ENCODE measurements at regions not wholly inside any gene's neighbourhood (a gene's known extent, or its start where the extent isn't known, plus 50 kb on each side); places are given as distances from the start of the nearest gene placed in this dataset.

DNA sequence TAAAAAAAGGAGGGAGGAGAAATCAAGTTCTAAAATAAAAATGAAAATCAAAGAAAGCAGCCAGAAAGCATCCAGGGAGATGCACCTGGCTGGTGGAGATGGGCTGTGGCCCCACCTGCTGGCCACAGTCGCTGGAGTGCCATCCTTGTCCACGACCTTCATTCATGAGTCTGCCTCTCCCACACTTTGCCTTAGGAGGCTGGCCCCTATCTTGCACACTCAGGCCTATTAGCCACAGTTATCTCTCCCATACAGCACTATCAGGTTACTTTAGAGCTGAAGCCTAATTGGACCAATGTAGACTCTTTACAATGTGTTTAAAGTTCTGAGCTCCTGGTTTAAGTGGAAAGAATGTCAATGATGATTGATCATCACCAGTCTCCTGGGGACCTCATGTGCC, 392.0 kb upstream of the RORA start:
- TF ChIP-seq, protein P1, sequence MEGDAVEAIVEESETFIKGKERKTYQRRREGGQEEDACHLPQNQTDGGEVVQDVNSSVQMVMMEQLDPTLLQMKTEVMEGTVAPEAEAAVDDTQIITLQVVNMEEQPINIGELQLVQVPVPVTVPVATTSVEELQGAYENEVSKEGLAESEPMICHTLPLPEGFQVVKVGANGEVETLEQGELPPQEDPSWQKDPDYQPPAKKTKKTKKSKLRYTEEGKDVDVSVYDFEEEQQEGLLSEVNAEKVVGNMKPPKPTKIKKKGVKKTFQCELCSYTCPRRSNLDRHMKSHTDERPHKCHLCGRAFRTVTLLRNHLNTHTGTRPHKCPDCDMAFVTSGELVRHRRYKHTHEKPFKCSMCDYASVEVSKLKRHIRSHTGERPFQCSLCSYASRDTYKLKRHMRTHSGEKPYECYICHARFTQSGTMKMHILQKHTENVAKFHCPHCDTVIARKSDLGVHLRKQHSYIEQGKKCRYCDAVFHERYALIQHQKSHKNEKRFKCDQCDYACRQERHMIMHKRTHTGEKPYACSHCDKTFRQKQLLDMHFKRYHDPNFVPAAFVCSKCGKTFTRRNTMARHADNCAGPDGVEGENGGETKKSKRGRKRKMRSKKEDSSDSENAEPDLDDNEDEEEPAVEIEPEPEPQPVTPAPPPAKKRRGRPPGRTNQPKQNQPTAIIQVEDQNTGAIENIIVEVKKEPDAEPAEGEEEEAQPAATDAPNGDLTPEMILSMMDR (IDR thresholded peaks at IDR 0.05; ENCODE audit: borderline replicate concordance, extremely low read depth, low read length, poor library complexity, severe bottlenecking): peak; percentile 52
- TF ChIP-seq EZH2 (IDR thresholded peaks at IDR 0.05; ENCODE audit: borderline replicate concordance, low read depth, low read length, severe bottlenecking): no peak
